ACC112 (cell line): ENCODE measurements at regions not wholly inside any gene's neighbourhood (a gene's known extent, or its start where the extent isn't known, plus 50 kb on each side); places are given as distances from the start of the nearest gene placed in this dataset.

Source experiments
- H2AFZ ChIP-seq: fragments of 200-600 bp; sonication (generic); one replicate; pipeline ENCODE4 v1.6.0; 2017; ENCODE audit warnings: antibody characterized with exemption, low read length; ENCODE audit not compliant: unreplicated experiment
- H3K27ac ChIP-seq: fragments of 200-600 bp; sonication (generic); 2 replicates; pipeline ENCODE4 v1.5.1; 2014; ENCODE audit warnings: low read depth, mild to moderate bottlenecking, antibody characterized with exemption, low read length, moderate library complexity
- H3K27me3 ChIP-seq: fragments of 200-600 bp; sonication (generic); 2 replicates; pipeline ENCODE4 v1.6.1; 2014; ENCODE audit warnings: mild to moderate bottlenecking, antibody characterized with exemption, low read length, moderate library complexity, mixed read lengths; ENCODE audit not compliant: insufficient read depth
- H3K36me3 ChIP-seq: fragments of 200-600 bp; sonication (generic); 2 replicates; pipeline ENCODE4 v1.6.1; 2016; ENCODE audit warnings: mild to moderate bottlenecking, antibody characterized with exemption, low read length, moderate library complexity, mixed read lengths; ENCODE audit not compliant: insufficient read depth
- H3K4me1 ChIP-seq: fragments of 200-600 bp; sonication (generic); one replicate; pipeline ENCODE4 v1.6.1; 2016; ENCODE audit warnings: low read length, mixed read lengths; ENCODE audit not compliant: insufficient read depth, unreplicated experiment, control insufficient read depth
- H3K4me3 ChIP-seq: fragments of 200-600 bp; sonication (generic); 2 replicates; pipeline ENCODE4 v1.5.1; 2014; ENCODE audit warnings: mild to moderate bottlenecking, low read depth, low read length
- H3K79me2 ChIP-seq: fragments of 200-600 bp; sonication (generic); one replicate; pipeline ENCODE4 v1.6.0; 2016; ENCODE audit warnings: low read length; ENCODE audit not compliant: control insufficient read depth, unreplicated experiment, insufficient read depth

- H3K79me2 ChIP-seq: no peaks in the 10 kb centered on the region
- no peak overlapping the region for H2AFZ ChIP-seq
- H3K4me3 ChIP-seq: no peak overlapping the region
- no peaks in the 10 kb centered on the region for H3K36me3 ChIP-seq
- no peaks in the 10 kb centered on the region for H3K4me1 ChIP-seq
- no peaks in the 10 kb centered on the region for H3K27me3 ChIP-seq
- no peak overlapping the region for H3K27ac ChIP-seq
These were observed 1039.4 kb upstream of the B3GALT2 start for GRCh38 chr1:194225821-194226220.

- Histone ChIP-seq H3K27ac (no peak overlapping the region), H2AFZ (no peak overlapping the region), H3K4me3 (no peak overlapping the region), H3K79me2 (no peaks in the 10 kb centered on the region), H3K27me3 (no peaks in the 10 kb centered on the region), H3K36me3 (no peaks in the 10 kb centered on the region), H3K4me1 (no peaks in the 10 kb centered on the region)
These were observed 1037.2 kb upstream of the B3GALT2 start for GRCh38 chr1:194223596-194223995.

GRCh38 chr1:194215448-194215847, 1029.0 kb upstream of the B3GALT2 start:
- Histone ChIP-seq H3K79me2 (no peaks in the 10 kb centered on the region), H2AFZ (no peak overlapping the region), H3K36me3 (no peaks in the 10 kb centered on the region), H3K27ac (no peak overlapping the region), H3K4me3 (no peak overlapping the region), H3K27me3 (no peaks in the 10 kb centered on the region), H3K4me1 (no peaks in the 10 kb centered on the region)

- Histone ChIP-seq H2AFZ (no peak overlapping the region), H3K79me2 (no peaks in the 10 kb centered on the region), H3K4me3 (no peak overlapping the region), H3K27ac (no peak overlapping the region), H3K27me3 (no peaks in the 10 kb centered on the region), H3K36me3 (no peaks in the 10 kb centered on the region), H3K4me1 (no peaks in the 10 kb centered on the region)
These were observed 1028.3 kb upstream of the B3GALT2 start for GRCh38 chr1:194214735-194215134.

- H3K79me2 ChIP-seq: no peaks in the 10 kb centered on the region
These were observed 1023.5 kb upstream of the B3GALT2 start for GRCh38 chr1:194209920-194210319.

GRCh38 chr1:194208674-194209073, 1022.3 kb upstream of the B3GALT2 start:
- no peak overlapping the region for H3K27ac ChIP-seq
- no peaks in the 10 kb centered on the region for H3K36me3 ChIP-seq
- no peak overlapping the region for H2AFZ ChIP-seq
- H3K4me3 ChIP-seq: no peak overlapping the region
- no peaks in the 10 kb centered on the region for H3K27me3 ChIP-seq
- H3K4me1 ChIP-seq: no peaks in the 10 kb centered on the region
- H3K79me2 ChIP-seq: no peaks in the 10 kb centered on the region

More at GRCh38 chr1:194209920-194210319, 1023.5 kb upstream of the B3GALT2 start:
- H3K4me3 ChIP-seq: no peak overlapping the region
- H3K27me3 ChIP-seq: no peaks in the 10 kb centered on the region
- no peaks in the 10 kb centered on the region for H3K4me1 ChIP-seq
- H2AFZ ChIP-seq: no peak overlapping the region
- H3K27ac ChIP-seq: no peak overlapping the region
- no peaks in the 10 kb centered on the region for H3K36me3 ChIP-seq

GRCh38 chr1:194196562-194196961, 1010.1 kb upstream of the B3GALT2 start:
- H3K4me3 ChIP-seq: no peak overlapping the region
- no peaks in the 10 kb centered on the region for H3K79me2 ChIP-seq
- no peaks in the 10 kb centered on the region for H3K4me1 ChIP-seq
- H3K36me3 ChIP-seq: no peaks in the 10 kb centered on the region
- no peak overlapping the region for H2AFZ ChIP-seq
- H3K27me3 ChIP-seq: no peaks in the 10 kb centered on the region
- no peak overlapping the region for H3K27ac ChIP-seq

- Histone ChIP-seq H3K27ac (no peak overlapping the region), H2AFZ (no peak overlapping the region)
These were observed 1008.3 kb upstream of the B3GALT2 start for GRCh38 chr1:194194724-194195123.

GRCh38 chr1:194184974-194185373, 998.6 kb upstream of the B3GALT2 start:
- Histone ChIP-seq H3K4me3 (no peak overlapping the region), H3K36me3 (no peaks in the 10 kb centered on the region), H3K4me1 (no peaks in the 10 kb centered on the region), H2AFZ (no peak overlapping the region), H3K27ac (no peak overlapping the region), H3K79me2 (no peaks in the 10 kb centered on the region), H3K27me3 (no peaks in the 10 kb centered on the region)

More at GRCh38 chr1:194194724-194195123, 1008.3 kb upstream of the B3GALT2 start:
- no peaks in the 10 kb centered on the region for H3K36me3 ChIP-seq
- H3K4me1 ChIP-seq: no peaks in the 10 kb centered on the region
- no peaks in the 10 kb centered on the region for H3K79me2 ChIP-seq
- no peaks in the 10 kb centered on the region for H3K27me3 ChIP-seq
- H3K4me3 ChIP-seq: no peak overlapping the region

- H3K4me1 ChIP-seq: no peaks in the 10 kb centered on the region
- no peak overlapping the region for H2AFZ ChIP-seq
- no peak overlapping the region for H3K27ac ChIP-seq
- no peaks in the 10 kb centered on the region for H3K79me2 ChIP-seq
- no peaks in the 10 kb centered on the region for H3K27me3 ChIP-seq
- no peak overlapping the region for H3K4me3 ChIP-seq
- no peaks in the 10 kb centered on the region for H3K36me3 ChIP-seq
These were observed 998.0 kb upstream of the B3GALT2 start for GRCh38 chr1:194184425-194184824.

- H3K4me3 ChIP-seq: no peak overlapping the region
- H3K79me2 ChIP-seq: no peaks in the 10 kb centered on the region
- H3K36me3 ChIP-seq: no peaks in the 10 kb centered on the region
- H2AFZ ChIP-seq: no peak overlapping the region
- no peaks in the 10 kb centered on the region for H3K27me3 ChIP-seq
- H3K27ac ChIP-seq: no peak overlapping the region
- H3K4me1 ChIP-seq: no peaks in the 10 kb centered on the region
These were observed 995.4 kb upstream of the B3GALT2 start for GRCh38 chr1:194181845-194182244.
